ENCODE measurements at regions not wholly inside any gene's neighbourhood (a gene's known extent, or its start where the extent isn't known, plus 50 kb on each side); places are given as distances from the start of the nearest gene placed in this dataset.

GRCh38 chr3:10620833-10621082 lies 115.4 kb upstream of the ATP2B2 start:
- TF ChIP-seq, protein P1, sequence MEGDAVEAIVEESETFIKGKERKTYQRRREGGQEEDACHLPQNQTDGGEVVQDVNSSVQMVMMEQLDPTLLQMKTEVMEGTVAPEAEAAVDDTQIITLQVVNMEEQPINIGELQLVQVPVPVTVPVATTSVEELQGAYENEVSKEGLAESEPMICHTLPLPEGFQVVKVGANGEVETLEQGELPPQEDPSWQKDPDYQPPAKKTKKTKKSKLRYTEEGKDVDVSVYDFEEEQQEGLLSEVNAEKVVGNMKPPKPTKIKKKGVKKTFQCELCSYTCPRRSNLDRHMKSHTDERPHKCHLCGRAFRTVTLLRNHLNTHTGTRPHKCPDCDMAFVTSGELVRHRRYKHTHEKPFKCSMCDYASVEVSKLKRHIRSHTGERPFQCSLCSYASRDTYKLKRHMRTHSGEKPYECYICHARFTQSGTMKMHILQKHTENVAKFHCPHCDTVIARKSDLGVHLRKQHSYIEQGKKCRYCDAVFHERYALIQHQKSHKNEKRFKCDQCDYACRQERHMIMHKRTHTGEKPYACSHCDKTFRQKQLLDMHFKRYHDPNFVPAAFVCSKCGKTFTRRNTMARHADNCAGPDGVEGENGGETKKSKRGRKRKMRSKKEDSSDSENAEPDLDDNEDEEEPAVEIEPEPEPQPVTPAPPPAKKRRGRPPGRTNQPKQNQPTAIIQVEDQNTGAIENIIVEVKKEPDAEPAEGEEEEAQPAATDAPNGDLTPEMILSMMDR (conservative IDR thresholded peaks at IDR 0.05; ENCODE audit: low read depth, low read length): no peak
- no peak for TF ChIP-seq EZH2 (IDR thresholded peaks at IDR 0.05; ENCODE audit: borderline replicate concordance, low read depth, low read length, poor library complexity, severe bottlenecking)

All from A673 (cell line).